IPS-NIHi11 (cell line): ENCODE measurements at regions not wholly inside any gene's neighbourhood (a gene's known extent, or its start where the extent isn't known, plus 50 kb on each side); places are given as distances from the start of the nearest gene placed in this dataset.
"Not testable (repeated sequence)": the region's sequence is repeated elsewhere in the genome, so short reads cannot be mapped to it uniquely, and the experiment has no call there.

Source experiments
- DNase-seq: peaks from one replicate; pipeline ENCODE4 v3.0.0; 2012; ENCODE audit warnings: mixed read lengths, low spot score

- not testable (repeated sequence) for DNase-seq
Observed at GRCh38 chr15:44849701-44850403, 106.6 kb upstream of the TERB2 start.

- peak; percentile 59 for DNase-seq
Observed at GRCh38 chr15:44853304-44853950, 103.1 kb upstream of the TERB2 start.

- not testable (repeated sequence) for DNase-seq
Observed at GRCh38 chr15:44854696-44855095, 101.8 kb upstream of the TERB2 start.

- not testable (repeated sequence) for DNase-seq
Observed at GRCh38 chr15:44856284-44856683, 100.2 kb upstream of the TERB2 start.

- DNase-seq, result not testable (repeated sequence)
Observed at GRCh38 chr15:44857164-44857710, 99.2 kb upstream of the TERB2 start.

- DNase-seq, result not testable (repeated sequence)
Observed at GRCh38 chr15:44859088-44859487, 97.4 kb upstream of the TERB2 start.

- DNase-seq, result not testable (repeated sequence)
Observed at GRCh38 chr15:44860168-44860567, 96.3 kb upstream of the TERB2 start.

- DNase-seq, result no peak
Observed at GRCh38 chr15:44861439-44861910, 95.0 kb upstream of the TERB2 start.

GRCh38 chr15:44861917-44862316 is 94.6 kb upstream of the TERB2 start:
- no peak for DNase-seq

GRCh38 chr15:44862866-44863265 is 93.6 kb upstream of the TERB2 start:
- not testable (repeated sequence) for DNase-seq

- DNase-seq, result not testable (repeated sequence)
Observed at GRCh38 chr15:44868100-44868499, 88.4 kb upstream of the TERB2 start.

- DNase-seq, result not testable (repeated sequence)
Observed at GRCh38 chr15:44870125-44870524, 86.4 kb upstream of the TERB2 start.

- DNase-seq, result no peak
Observed at GRCh38 chr15:44873103-44873502, 83.4 kb upstream of the TERB2 start.

GRCh38 chr15:44879066-44879465 is 77.4 kb upstream of the TERB2 start:
- DNase-seq, result no peak

GRCh38 chr15:44882499-44882968 is 74.0 kb upstream of the TERB2 start:
- DNase-seq, result no peak

- no peak for DNase-seq
Observed at GRCh38 chr15:44883199-44883877, 73.1 kb upstream of the TERB2 start.

GRCh38 chr15:44898890-44899651 is 57.4 kb upstream of the TERB2 start:
- not testable (repeated sequence) for DNase-seq

- not testable (repeated sequence) for DNase-seq
Observed at GRCh38 chr15:44899775-44900174, 56.7 kb upstream of the TERB2 start.

- not testable (repeated sequence) for DNase-seq
Observed at GRCh38 chr15:44900796-44901195, 55.7 kb upstream of the TERB2 start.

GRCh38 chr15:44903281-44903680 is 53.2 kb upstream of the TERB2 start:
- DNase-seq, result not testable (repeated sequence)

GRCh38 chr15:44904651-44905340 is 51.7 kb upstream of the TERB2 start:
- not testable (repeated sequence) for DNase-seq
